ENCODE measurements at regions not wholly inside any gene's neighbourhood (a gene's known extent, or its start where the extent isn't known, plus 50 kb on each side); places are given as distances from the start of the nearest gene placed in this dataset.

- no peak for TF ChIP-seq CTCF (IDR thresholded peaks at IDR 0.05)
- no peak for TF ChIP-seq POLR2A (IDR thresholded peaks at IDR 0.05)
Observed at GRCh38 chr4:119683518-119683917, 54.9 kb upstream of the PDE5A start.
